BJ (cell line): ENCODE measurements at regions not wholly inside any gene's neighbourhood (a gene's known extent, or its start where the extent isn't known, plus 50 kb on each side); places are given as distances from the start of the nearest gene placed in this dataset.

Experiments
- CTCF ChIA-PET: fragments of 350-600 bp; formaldehyde crosslinking; extraction: SDS; loops from one replicate; lab custom pipeline; 2021; ENCODE audit warnings: antibody characterized with exemption, inconsistent platforms; lab: Yijun Ruan, JAX
- POLR2A ChIA-PET: fragments of 300-600 bp; sonication (Branson Sonifier 250); formaldehyde crosslinking; extraction: SDS; loops from one replicate; lab custom pipeline; 2021; ENCODE audit warnings: antibody characterized with exemption; lab: Charles Lee
- DNase-seq: peaks from one replicate; pipeline ENCODE4 v3.0.0-alpha.2; 2011; ENCODE audit warnings: low read depth
- H3K27me3 ChIP-seq: 2 replicates; pipeline ENCODE4 v1.6.0; 2011; ENCODE audit warnings: low read length; ENCODE audit not compliant: control insufficient read depth, insufficient read depth
- H3K36me3 ChIP-seq: 2 replicates; pipeline ENCODE4 v1.5.1; 2011; ENCODE audit warnings: low read length; ENCODE audit not compliant: control insufficient read depth, insufficient read depth
- H3K4me3 ChIP-seq: 2 replicates; pipeline ENCODE4 v1.5.1; 2011; ENCODE audit warnings: low read depth, mild to moderate bottlenecking, control low read depth, low read length
- TF ChIP-seq, protein P1 (sequence below): IDR thresholded peaks from 2 replicates; pipeline ENCODE4 v1.5.1; 2011; ENCODE audit warnings: low read depth, mild to moderate bottlenecking, control low read depth, inconsistent platforms, low read length, moderate library complexity; ENCODE audit not compliant: insufficient read depth

DNA sequence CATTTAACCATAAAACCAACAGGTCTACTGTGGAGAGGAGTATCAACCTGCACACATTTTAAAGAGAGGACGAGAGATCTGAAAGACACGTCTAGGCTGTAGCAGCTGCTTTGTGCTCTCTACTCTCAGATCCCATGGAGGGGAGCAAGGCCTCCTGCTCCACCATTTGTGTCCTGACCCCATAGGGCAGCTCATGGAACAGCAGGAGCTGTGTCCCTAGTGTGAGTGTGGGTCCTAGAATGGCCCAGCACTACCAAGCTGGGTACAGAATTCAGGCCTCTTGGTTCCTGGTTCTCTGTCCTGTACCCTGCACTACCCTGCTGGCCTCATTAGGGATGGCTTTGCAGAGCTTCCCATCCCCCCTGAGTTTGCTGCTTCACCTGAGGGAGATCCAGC is 76.5 kb downstream of the DHCR7 start:
- DNase-seq = no peak
- peaks cover 6% of the 10 kb centered on the region; the same call in 1 of the 2 replicates for H3K27me3 ChIP-seq
- CTCF ChIA-PET = interaction anchor here (0.9 to 4.0 kb wide), 8 partner anchors 11 to 905 kb away, joined by 3 to 21 read pairs (median 4); no protein-coding TSS in a partner anchor
- H3K36me3 ChIP-seq = no peaks in the 10 kb centered on the region
- POLR2A ChIA-PET = no interaction called here
- TF ChIP-seq, protein P1, sequence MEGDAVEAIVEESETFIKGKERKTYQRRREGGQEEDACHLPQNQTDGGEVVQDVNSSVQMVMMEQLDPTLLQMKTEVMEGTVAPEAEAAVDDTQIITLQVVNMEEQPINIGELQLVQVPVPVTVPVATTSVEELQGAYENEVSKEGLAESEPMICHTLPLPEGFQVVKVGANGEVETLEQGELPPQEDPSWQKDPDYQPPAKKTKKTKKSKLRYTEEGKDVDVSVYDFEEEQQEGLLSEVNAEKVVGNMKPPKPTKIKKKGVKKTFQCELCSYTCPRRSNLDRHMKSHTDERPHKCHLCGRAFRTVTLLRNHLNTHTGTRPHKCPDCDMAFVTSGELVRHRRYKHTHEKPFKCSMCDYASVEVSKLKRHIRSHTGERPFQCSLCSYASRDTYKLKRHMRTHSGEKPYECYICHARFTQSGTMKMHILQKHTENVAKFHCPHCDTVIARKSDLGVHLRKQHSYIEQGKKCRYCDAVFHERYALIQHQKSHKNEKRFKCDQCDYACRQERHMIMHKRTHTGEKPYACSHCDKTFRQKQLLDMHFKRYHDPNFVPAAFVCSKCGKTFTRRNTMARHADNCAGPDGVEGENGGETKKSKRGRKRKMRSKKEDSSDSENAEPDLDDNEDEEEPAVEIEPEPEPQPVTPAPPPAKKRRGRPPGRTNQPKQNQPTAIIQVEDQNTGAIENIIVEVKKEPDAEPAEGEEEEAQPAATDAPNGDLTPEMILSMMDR = no peak
- no peak overlapping the region for H3K4me3 ChIP-seq

DNA sequence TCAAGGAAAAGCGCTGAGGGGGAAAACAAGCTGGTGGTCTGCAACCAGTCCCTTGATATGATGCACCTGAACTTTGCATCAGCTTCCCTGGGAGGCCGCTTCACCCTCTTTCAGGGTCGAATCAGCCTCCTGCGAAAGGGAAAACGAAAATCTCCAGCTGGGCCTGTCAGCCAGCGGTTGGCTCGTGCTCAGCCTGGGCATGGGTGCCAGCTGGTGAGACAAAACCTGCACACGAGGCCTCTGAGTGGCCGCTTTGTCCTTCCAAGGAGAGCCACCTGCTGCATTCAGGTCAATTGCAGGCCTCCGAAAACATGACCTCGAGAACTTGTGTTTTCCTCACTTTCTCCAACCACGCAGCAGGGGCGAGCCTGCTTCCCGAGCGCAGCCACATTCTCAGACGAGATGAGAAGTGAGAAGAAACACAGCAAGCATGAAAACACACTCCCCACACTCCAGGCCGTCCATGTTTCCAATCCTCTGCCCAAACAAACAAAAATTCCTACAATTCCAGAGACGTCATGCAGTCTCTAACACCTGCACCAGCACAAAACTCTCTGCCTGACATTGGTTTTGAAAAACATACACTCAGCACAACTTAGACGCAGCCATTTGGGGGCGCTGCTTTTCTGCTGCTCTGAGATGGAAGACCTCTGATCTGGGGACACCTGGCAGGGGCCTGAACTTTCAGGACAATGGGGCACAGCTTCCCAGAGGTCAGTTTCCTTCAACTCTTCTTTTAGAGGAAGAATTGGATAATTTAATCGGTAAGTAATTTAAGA is 77.1 kb downstream of the DHCR7 start:
- ChIA-PET CTCF (interaction anchor here (0.9 to 4.0 kb wide), 6 partner anchors 11 to 904 kb away, joined by 3 to 21 read pairs (median 4); no protein-coding TSS in a partner anchor), POLR2A (no interaction called here)
- TF ChIP-seq, protein P1 = no peak
- H3K27me3 ChIP-seq = peaks cover 6% of the 10 kb centered on the region; the same call in 1 of the 2 replicates
- H3K36me3 ChIP-seq = no peaks in the 10 kb centered on the region
- H3K4me3 ChIP-seq = no peak overlapping the region
- DNase-seq = no peak

DNA sequence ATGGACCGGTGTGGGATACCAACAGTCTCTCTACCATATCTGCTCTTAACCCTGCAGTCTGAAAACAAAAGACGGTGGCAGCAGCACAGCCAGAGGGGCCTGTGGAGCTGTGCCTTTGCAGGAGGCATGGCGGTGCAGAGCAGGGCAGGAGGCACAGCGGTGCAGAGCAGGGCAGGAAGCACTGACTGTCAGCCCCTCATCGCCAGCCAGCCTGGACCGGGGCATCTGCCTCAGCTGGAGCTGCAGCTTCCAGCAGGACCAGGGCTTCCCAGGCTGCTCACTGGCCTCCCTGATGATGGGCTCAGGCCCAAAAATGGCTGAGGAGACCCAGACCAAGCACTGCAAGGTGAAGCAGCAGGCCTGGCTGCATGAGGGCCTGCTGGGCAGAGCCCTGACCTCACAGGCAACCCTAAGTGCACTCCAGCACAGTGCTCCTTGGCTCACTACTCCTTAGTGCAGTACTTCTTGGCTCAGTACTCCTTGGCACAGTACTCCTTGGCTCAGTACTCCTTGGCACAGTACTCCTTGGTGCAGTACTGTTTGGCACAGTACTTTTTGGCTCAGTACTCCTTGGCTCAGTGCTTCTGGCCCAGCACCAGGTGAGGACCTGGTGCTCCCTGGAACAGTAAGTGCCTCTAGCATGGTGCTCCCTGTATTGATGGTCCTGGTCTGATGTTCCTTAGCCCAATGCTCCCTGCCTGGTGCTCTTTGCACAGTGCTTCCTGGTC is 78.0 kb downstream of the DHCR7 start:
- Histone ChIP-seq H3K27me3 (peaks cover 4% of the 10 kb centered on the region; the same call in 1 of the 2 replicates), H3K36me3 (no peaks in the 10 kb centered on the region), H3K4me3 (no peak overlapping the region)
- no peak for DNase-seq
- ChIA-PET POLR2A (no interaction called here), CTCF (no interaction called here)
- TF ChIP-seq, protein P1 = no peak

DNA sequence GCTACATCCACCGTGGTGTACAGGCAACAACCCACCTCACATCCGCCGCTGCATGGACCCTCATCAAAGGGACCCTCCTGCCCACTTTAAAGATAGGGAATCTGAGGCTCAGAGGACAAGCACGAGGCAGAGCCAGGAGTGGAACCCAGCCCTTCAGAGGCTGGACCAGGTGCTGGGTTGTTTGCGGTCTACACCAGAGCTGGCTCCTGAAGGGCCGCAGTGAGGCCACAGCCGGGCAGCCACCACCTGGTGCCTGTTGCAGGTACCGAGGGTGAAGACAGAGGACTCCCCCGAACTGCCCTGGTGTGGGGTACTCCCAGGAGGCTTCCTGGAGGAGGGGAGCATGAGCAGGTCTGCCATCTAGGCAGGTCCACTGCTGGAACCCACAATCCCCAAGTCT is 78.8 kb downstream of the DHCR7 start:
- CTCF ChIA-PET = no interaction called here
- TF ChIP-seq, protein P1 = no peak
- Histone ChIP-seq H3K4me3 (no peak overlapping the region), H3K27me3 (peaks cover 4% of the 10 kb centered on the region; the same call in 1 of the 2 replicates), H3K36me3 (no peaks in the 10 kb centered on the region)
- no peak for DNase-seq
- POLR2A ChIA-PET = no interaction called here

DNA sequence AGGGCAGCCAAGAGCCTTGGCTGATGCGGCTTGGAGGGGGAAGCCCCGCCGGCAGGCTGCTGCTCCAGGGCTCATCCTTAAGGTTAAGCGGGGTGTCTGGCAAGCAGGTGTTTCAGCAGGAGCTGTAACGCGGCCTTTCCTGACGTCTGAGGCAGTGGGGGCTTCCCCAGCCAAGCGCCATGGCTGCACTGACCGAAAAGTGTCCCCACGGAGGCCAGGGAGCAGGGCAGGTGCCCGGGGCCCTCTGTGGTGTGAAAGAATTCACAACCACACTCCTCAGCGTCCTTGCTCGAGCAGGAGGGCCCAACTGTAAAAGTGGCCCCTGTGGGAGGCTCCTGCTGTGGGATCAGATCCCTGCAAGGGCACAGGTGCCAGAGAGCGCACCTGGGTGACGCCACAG is 79.2 kb downstream of the DHCR7 start:
- peaks cover 4% of the 10 kb centered on the region; the same call in 1 of the 2 replicates for H3K27me3 ChIP-seq
- CTCF ChIA-PET = no interaction called here
- no peak for DNase-seq
- POLR2A ChIA-PET = no interaction called here
- no peaks in the 10 kb centered on the region for H3K36me3 ChIP-seq
- no peak overlapping the region for H3K4me3 ChIP-seq
- TF ChIP-seq, protein P1 = no peak
